22Rv1 (cell line): ENCODE measurements at regions not wholly inside any gene's neighbourhood (a gene's known extent, or its start where the extent isn't known, plus 50 kb on each side); places are given as distances from the start of the nearest gene placed in this dataset.

Source experiments
- ZFX ChIP-seq: fragments of 450-650 bp; IDR thresholded peaks from 2 replicates; pipeline ENCODE4 v1.6.1; 2017; ENCODE audit warnings: antibody characterized with exemption, borderline replicate concordance
- TF ChIP-seq, protein P1 (sequence below): fragments of 450-650 bp; IDR thresholded peaks from 2 replicates; pipeline ENCODE4 v1.5.1; 2017; ENCODE audit warnings: mild to moderate bottlenecking

DNA sequence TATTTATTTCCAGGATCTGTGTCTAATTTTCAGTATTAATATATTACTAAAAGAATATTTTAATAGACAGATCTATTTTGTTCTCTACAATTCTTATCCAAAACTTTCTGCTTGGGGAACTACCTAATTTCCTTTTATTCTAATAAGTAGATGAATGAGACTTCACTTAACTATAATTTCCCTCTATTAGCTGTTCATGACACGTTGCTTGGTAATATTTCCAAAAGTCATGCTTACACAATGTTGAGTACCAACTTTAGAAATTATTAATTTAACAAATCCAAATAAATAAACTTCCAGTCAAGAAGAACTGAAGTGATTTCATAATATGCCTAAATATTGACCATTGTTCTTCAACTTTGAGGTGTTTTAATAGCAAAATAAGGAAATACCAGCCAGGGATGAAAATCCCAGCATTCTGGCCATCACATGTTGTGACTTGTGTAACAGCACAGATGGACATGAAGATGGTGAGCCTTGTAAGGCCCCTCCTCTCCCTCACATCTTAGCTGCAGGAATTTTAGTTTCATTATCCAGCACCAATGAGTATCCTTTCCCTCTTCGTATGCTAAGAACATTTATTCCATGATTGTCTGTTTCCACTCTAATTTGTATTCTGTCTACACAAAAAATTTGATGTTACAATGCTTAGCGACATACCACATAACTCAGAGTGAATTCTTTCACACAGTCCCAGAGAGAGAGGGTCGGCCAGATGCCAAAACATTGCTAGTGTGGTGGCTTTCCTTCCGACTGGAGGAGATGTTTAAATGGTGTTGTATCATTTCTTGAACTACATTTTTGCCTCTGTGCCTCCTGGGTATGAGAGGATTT is 137.5 kb downstream of the FOXA2 start:
- TF ChIP-seq, protein P1, sequence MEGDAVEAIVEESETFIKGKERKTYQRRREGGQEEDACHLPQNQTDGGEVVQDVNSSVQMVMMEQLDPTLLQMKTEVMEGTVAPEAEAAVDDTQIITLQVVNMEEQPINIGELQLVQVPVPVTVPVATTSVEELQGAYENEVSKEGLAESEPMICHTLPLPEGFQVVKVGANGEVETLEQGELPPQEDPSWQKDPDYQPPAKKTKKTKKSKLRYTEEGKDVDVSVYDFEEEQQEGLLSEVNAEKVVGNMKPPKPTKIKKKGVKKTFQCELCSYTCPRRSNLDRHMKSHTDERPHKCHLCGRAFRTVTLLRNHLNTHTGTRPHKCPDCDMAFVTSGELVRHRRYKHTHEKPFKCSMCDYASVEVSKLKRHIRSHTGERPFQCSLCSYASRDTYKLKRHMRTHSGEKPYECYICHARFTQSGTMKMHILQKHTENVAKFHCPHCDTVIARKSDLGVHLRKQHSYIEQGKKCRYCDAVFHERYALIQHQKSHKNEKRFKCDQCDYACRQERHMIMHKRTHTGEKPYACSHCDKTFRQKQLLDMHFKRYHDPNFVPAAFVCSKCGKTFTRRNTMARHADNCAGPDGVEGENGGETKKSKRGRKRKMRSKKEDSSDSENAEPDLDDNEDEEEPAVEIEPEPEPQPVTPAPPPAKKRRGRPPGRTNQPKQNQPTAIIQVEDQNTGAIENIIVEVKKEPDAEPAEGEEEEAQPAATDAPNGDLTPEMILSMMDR = no peak
- TF ChIP-seq ZFX = no peak
